KG1 (cell line): ENCODE measurements at regions not wholly inside any gene's neighbourhood (a gene's known extent, or its start where the extent isn't known, plus 50 kb on each side); places are given as distances from the start of the nearest gene placed in this dataset.
"Not testable (repeated sequence)": the region's sequence is repeated elsewhere in the genome, so short reads cannot be mapped to it uniquely, and the experiment has no call there.

Experiments
- DNase-seq: peaks from one replicate; lab custom pipeline; 2025; lab: John Stamatoyannopoulos, UW

- DNase-seq: no peak
Measured at GRCh38 chr12:11539156-11539555, 110.3 kb upstream of the ETV6 start.

DNA sequence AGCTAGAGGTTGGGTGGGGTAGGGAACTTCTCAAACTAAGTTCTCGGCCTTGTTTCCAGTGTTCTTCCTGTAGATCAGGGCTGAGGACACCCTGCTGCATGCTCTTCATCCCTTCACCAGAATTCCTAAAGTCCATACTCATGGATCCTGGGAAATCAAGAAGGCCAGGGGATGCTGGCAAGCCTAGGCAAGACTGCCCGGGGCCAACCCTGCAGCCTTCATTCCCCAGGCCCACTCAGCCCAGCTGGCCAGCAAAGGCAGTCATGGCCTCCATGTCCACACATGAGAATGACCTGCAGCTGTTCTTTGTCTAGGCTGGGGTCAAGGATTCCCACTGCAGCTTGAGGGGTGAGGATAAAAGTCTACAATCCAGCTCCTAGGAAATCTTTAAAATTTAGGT lies 109.3 kb upstream of the ETV6 start:
- DNase-seq: no peak

- no peak for DNase-seq
Measured at GRCh38 chr12:11540615-11541310, 108.7 kb upstream of the ETV6 start.

DNA sequence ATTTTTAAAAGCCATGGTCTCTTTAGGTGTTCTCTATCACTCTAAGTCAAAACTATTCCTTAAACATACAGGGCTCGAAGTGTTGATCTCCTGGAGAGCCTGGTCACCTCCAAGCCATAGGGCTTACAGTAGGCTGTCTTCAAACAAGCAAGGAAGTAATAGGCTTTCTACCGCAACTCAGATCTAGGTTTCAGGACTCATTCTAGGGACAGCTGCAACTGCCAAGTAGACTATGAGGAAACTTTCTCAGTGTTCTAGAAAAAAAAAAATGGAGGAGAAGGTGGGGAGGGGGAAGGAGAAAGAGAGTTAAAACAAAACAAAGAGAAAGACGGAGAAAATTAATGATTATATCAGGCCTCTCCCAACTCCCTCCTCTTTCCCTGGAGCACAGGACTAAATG lies 106.9 kb upstream of the ETV6 start:
- DNase-seq: no peak

- DNase-seq: no peak
Measured at GRCh38 chr12:11543457-11544158, 105.9 kb upstream of the ETV6 start.

GRCh38 chr12:11545484-11546330 lies 103.8 kb upstream of the ETV6 start:
- DNase-seq: no peak

GRCh38 chr12:11546582-11547270 lies 102.7 kb upstream of the ETV6 start:
- DNase-seq: not testable (repeated sequence)

GRCh38 chr12:11547271-11547646 lies 102.2 kb upstream of the ETV6 start:
- not testable (repeated sequence) for DNase-seq

GRCh38 chr12:11549119-11549518 lies 100.4 kb upstream of the ETV6 start:
- DNase-seq: no peak

DNA sequence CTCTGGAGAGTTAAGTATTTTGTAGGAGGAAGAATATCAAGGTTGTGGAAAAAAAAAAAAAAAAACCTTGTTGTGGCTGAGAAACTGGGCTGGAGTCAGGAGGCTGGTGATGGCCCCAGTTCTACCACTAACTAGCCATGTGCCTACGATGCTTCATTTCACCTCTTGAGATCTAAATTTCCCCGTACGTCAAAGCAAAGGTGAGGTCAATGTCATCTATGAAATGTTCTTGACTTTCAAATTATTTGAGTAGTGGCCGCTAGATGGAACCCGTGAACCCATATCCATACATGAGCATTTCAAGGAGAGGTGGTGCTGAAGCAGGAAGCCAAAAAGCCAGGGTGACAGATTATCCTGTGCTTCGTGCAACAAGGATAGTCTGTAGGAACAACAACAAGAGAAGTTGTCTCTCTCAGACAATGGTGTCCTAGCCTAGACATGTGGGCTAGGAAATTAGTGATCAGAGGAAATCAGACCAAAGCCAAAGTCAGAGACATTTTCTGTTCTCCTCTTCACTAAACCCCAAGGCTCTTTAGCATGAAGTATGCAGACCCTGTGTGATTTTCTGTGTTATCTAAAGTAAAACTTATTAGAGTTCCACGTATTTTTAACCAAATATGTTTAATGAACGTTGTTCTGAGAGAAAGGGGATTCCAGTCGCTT lies 95.5 kb upstream of the ETV6 start:
- DNase-seq: no peak

DNA sequence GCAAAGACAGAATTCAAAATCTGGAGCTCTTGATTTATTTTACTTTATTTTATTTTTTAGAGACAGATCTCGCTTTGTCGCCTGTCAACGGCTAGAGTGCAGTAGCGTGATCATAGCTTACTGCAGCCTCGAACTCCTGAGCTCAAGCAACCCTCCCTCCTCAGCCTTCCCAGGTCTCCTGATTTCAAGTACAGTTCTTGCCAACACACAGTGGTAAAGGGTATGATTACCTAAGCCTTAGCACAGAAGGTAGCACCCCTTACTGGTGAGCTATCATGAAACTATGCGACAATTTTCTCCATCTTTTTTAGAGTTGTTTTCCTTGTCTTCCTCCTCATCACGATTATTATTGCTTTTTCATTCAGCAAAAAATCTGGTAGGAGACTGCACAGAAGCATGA lies 94.3 kb upstream of the ETV6 start:
- DNase-seq: no peak

- DNase-seq: no peak
Measured at GRCh38 chr12:11555743-11556625, 93.5 kb upstream of the ETV6 start.

GRCh38 chr12:11556682-11557081 lies 92.8 kb upstream of the ETV6 start:
- no peak for DNase-seq

- DNase-seq: no peak
Measured at GRCh38 chr12:11559626-11560340, 89.7 kb upstream of the ETV6 start.

DNA sequence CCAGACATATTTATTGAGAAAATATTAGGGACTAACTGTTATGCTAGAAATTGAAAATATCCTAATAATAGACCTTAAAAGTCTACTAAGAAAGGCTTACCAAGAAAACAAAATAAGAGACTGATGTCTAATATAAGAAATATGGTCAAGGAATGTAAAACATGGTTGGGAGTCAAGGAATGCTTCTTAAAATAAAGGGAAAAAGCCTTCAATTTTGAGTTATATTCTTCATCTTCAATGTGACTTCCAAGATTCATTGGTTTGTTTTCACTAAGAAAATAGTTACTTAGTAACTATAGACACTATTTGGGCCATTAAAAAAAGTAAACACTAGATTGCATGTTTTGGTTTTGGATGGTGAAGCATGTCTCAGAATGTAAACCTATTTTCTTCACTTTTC lies 88.1 kb upstream of the ETV6 start:
- no peak for DNase-seq

- DNase-seq: no peak
Measured at GRCh38 chr12:11563785-11564739, 85.4 kb upstream of the ETV6 start.

DNA sequence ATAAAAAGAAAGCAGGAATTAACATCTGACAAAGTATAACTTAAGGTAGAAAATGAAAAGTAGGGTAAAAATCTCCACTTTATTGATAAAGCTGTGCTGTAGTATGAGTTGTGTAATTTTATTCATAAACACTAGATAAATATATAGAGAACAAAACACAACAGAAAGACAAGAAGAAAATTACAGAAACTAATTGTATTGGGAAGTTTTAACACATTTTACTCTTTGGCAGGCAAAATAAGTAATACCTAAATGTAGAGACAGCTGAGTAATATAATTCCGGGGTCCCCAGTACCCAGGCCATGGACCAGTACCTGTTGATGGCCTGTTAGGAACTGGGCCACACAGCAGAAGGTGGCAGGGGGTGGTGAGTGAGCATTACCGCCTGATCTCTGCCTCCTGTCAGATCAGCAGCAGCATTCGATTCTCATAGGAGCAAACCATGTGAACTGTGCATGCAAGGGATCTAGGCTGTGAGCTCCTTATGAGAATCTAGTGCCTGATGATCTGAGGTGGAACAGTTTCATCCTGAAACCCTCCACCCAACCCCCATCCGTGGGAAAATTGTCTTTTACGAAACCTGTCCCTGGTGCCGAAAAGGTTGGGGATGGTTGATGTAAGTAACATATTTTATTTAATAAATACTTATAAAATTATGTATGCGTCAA lies 84.4 kb upstream of the ETV6 start:
- DNase-seq: no peak

DNA sequence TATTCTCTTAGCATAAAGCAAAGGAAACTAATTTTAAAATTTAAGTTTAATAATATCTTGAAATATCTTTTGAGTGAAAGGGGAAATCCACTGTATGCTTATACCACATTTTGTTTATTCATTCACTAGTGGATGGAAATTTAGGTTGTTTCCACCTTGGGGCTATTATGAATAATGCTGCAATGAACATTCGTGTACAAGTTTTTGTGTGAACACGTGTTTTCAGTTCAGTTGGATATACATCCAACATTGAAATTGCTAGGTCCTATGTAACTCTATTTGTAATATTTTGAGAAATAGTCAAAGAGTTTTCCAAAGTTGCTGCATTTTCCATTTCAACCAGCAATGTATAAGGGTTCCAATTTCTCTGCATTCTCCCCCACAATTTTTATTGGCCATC lies 83.7 kb upstream of the ETV6 start:
- DNase-seq: no peak
